ENCODE measurements at regions not wholly inside any gene's neighbourhood (a gene's known extent, or its start where the extent isn't known, plus 50 kb on each side); places are given as distances from the start of the nearest gene placed in this dataset.

- TF ChIP-seq CTCF (IDR thresholded peaks at IDR 0.05): no peak
- TF ChIP-seq POLR2A (IDR thresholded peaks at IDR 0.05): no peak
- TF ChIP-seq POLR2AphosphoS5 (IDR thresholded peaks at IDR 0.05): no peak
Observed at GRCh38 chr7:142629588-142630260, 119.5 kb upstream of the PRSS1 start.
